Raji (cell line): ENCODE measurements at regions not wholly inside any gene's neighbourhood (a gene's known extent, or its start where the extent isn't known, plus 50 kb on each side); places are given as distances from the start of the nearest gene placed in this dataset.

Experiments used
- POLR2A ChIP-seq: IDR thresholded peaks from 2 replicates; pipeline ENCODE4 v1.6.1; 2011; ENCODE audit warnings: low read depth, low read length, control low read depth; ENCODE audit not compliant: insufficient read depth

- TF ChIP-seq POLR2A, result no peak
Observed at GRCh38 chr2:129006135-129006886, 687.6 kb upstream of the HS6ST1 start.

GRCh38 chr2:129006901-129007300 lies 688.2 kb upstream of the HS6ST1 start:
- TF ChIP-seq POLR2A, result no peak

DNA sequence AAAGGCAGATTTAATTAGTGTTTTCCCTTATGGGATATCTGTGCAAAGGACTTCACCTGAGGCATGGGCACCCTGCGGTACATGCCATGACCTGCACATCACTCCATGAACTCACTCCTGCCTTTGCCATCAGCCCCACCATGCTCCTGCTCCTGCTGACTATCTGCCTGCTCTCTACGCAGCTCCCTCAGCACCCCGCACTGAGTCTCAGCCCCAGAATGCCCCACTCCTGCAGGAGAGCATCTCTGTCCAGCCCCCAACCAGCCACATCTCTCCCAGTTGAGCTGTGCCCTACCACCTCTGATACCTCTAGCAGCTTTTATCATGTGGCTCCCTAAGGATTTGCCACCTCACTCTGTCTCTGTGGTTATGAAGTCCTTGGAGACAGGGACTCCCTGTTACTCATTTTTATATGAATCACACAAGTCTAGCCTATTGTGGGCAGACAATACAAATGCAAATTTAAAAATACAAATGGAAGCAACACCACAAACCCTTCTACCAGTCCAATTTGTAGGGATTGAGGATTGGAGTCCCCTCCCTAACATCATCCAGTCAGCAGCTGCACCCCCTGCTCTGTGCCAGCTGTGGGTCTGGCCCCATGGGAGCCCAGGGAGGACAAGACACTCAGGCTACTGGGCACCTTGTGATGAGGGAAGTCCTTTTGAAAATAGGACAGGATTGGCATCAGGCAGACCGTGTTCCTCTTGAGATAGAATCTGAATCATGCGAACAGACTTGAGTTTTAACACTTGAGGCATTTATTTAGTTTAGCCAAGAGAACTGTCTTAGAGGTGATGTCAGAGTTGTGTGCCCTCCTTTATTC lies 689.6 kb upstream of the HS6ST1 start:
- TF ChIP-seq POLR2A, result no peak

DNA sequence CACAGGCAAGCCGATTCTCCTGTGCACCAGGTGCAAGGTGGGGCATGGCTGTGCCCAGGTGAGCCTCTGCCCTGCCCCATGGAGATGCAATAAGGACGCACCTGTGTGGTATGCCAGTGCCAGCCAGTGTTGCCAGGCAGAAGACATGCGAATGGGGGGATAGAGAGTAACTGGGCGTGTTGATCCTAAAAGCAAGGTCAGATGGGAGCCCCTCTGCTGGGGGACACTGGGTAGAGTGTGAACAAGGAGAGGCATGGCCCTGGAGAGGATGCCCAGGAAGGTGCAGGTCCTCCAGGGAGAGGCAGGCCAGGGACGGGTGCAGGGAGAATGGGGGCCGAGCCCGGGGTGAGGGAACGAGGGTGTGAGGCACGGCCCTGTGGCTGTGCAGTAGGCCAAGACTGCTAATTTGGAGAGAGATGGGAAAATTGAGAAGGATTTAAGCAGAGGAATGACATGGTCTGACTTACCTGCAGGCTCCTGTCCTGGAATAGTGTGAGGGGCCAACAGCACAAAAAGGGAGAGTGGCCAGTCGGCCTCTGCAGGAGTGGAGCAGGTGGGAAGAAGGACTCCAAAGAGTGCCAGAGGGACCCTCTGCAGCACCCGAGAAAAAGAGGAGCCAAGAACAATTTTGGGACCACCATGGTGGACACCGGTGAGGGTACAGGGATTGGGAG lies 690.4 kb upstream of the HS6ST1 start:
- TF ChIP-seq POLR2A, result no peak

GRCh38 chr2:129009555-129010146 lies 691.0 kb upstream of the HS6ST1 start:
- TF ChIP-seq POLR2A, result no peak

- TF ChIP-seq POLR2A, result no peak
Observed at GRCh38 chr2:129010262-129010661, 691.6 kb upstream of the HS6ST1 start.

- no peak for TF ChIP-seq POLR2A
Observed at GRCh38 chr2:129011466-129012061, 692.9 kb upstream of the HS6ST1 start.

DNA sequence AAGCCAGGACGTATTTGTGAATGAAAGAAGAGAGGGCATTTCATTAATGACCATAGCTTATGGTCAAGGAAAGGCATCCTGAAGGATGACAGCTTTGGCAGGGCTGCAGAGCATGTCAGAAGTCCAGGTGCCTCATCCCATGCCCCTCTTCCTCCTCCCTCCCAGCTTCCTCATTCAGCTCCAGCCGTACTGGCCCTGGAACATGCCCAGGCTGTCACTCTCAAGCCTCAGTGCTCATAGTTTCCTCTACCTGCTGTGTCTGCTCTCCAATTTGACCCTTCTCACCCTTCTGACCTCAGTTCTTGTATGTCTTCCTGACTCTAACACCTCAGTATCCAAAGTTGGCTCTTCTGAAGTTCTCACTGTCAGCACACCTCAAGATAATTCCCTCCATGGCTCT lies 695.8 kb upstream of the HS6ST1 start:
- TF ChIP-seq POLR2A, result no peak

GRCh38 chr2:129015397-129016285 lies 697.0 kb upstream of the HS6ST1 start:
- TF ChIP-seq POLR2A, result no peak

- TF ChIP-seq POLR2A, result no peak
Observed at GRCh38 chr2:129016972-129017371, 698.3 kb upstream of the HS6ST1 start.

DNA sequence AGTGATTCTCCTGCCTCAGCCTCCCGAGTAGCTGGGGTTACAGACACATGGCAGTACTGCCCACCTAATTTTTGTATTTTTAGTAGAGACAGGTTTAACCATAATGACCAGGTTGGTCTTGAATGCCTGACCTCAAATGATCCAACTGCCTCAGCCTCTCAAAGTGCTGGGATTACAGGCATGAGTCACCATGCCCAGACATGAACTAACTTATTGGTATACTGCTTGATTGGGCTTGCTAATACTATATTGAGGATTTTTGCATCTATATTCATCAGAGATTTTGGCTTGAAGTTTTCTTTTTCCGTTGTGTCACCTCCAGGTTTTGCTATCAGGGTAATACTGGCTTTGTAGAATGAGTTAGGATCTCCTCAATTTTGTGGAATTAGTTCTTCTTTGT lies 706.1 kb upstream of the HS6ST1 start:
- TF ChIP-seq POLR2A, result no peak

GRCh38 chr2:129035992-129036391 lies 717.3 kb upstream of the HS6ST1 start:
- no peak for TF ChIP-seq POLR2A

GRCh38 chr2:129050101-129050500 lies 731.4 kb upstream of the HS6ST1 start:
- TF ChIP-seq POLR2A, result no peak

DNA sequence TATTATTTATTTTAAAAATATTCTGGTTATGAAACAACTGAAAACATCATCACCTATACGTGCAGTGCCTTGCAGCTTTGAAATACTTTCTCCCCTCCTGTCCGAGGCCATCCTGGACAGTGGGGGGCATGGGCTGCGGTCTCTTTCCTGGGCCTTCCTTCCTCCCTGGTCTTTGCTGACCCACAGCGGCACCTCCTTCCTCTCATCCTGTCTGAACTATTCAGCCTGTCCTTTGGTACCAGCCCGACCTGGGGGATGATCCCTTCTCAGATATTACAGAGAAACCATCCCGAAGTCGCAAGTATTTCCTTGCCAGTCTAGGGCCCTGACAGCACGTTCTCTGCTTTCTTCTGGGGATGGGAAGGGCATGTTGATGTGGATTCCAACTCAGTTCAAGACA lies 736.6 kb upstream of the HS6ST1 start:
- no peak for TF ChIP-seq POLR2A
